ENCODE measurements at regions not wholly inside any gene's neighbourhood (a gene's known extent, or its start where the extent isn't known, plus 50 kb on each side); places are given as distances from the start of the nearest gene placed in this dataset.
"Not testable (repeated sequence)": the region's sequence is repeated elsewhere in the genome, so short reads cannot be mapped to it uniquely, and the experiment has no call there.

- DNase-seq = no peak
Measured at GRCh38 chr4:164617426-164617825, 136.5 kb upstream of the SMIM31 start.

- DNase-seq = no peak
Measured at GRCh38 chr4:164617911-164618310, 136.0 kb upstream of the SMIM31 start.

GRCh38 chr4:164621886-164622521 lies 131.9 kb upstream of the SMIM31 start:
- no peak for DNase-seq

GRCh38 chr4:164623099-164623498 lies 130.8 kb upstream of the SMIM31 start:
- DNase-seq = no peak

- no peak for DNase-seq
Measured at GRCh38 chr4:164639001-164639400, 114.9 kb upstream of the SMIM31 start.

GRCh38 chr4:164648151-164648848 lies 105.6 kb upstream of the SMIM31 start:
- DNase-seq = no peak

GRCh38 chr4:164648849-164649212 lies 105.1 kb upstream of the SMIM31 start:
- DNase-seq = no peak

GRCh38 chr4:164659765-164660164 lies 94.2 kb upstream of the SMIM31 start:
- no peak for DNase-seq

GRCh38 chr4:164676152-164676551 lies 77.8 kb upstream of the SMIM31 start:
- DNase-seq = not testable (repeated sequence)

GRCh38 chr4:164683040-164683439 lies 70.9 kb upstream of the SMIM31 start:
- DNase-seq = no peak

- DNase-seq = no peak
Measured at GRCh38 chr4:164695650-164696049, 58.3 kb upstream of the SMIM31 start.

- DNase-seq = no peak
Measured at GRCh38 chr4:164700471-164700870, 53.5 kb upstream of the SMIM31 start.

GRCh38 chr4:164701665-164702064 lies 52.3 kb upstream of the SMIM31 start:
- DNase-seq = no peak

All from activated gamma-delta T cell treated with Interleukin-2 at 50 U/mL for 16 hours (primary cell).